ENCODE measurements at regions not wholly inside any gene's neighbourhood (a gene's known extent, or its start where the extent isn't known, plus 50 kb on each side); places are given as distances from the start of the nearest gene placed in this dataset.

GRCh38 chr5:56359809-56360685 is 126.9 kb upstream of the ANKRD55 start:
- no peaks in the 10 kb centered on the region for H3K36me3 Mint-ChIP-seq (ENCODE audit: unreplicated experiment)
- H3K27ac Mint-ChIP-seq (ENCODE audit: unreplicated experiment), result no peak overlapping the region
- H3K4me3 Mint-ChIP-seq (ENCODE audit: unreplicated experiment), result no peak overlapping the region
- no peak for DNase-seq
- no peaks in the 10 kb centered on the region for H3K9me3 Mint-ChIP-seq (ENCODE audit: unreplicated experiment)
- TF ChIP-seq CTCF (IDR thresholded peaks at IDR 0.05; ENCODE audit: partially characterized antibody, unreplicated experiment), result no peak
- no peaks in the 10 kb centered on the region for H3K27me3 Mint-ChIP-seq (ENCODE audit: unreplicated experiment)
- H3K4me1 Mint-ChIP-seq (ENCODE audit: low read depth, unreplicated experiment), result no peaks in the 10 kb centered on the region

- DNase-seq, result no peak
Measured at GRCh38 chr5:56358703-56359681, 125.9 kb upstream of the ANKRD55 start.

GRCh38 chr5:56358046-56358445 is 124.9 kb upstream of the ANKRD55 start:
- Mint-ChIP-seq H3K27me3 (ENCODE audit: unreplicated experiment) (no peaks in the 10 kb centered on the region), H3K36me3 (ENCODE audit: unreplicated experiment) (no peaks in the 10 kb centered on the region), H3K4me3 (ENCODE audit: unreplicated experiment) (no peak overlapping the region), H3K27ac (ENCODE audit: unreplicated experiment) (no peak overlapping the region), H3K9me3 (ENCODE audit: unreplicated experiment) (no peaks in the 10 kb centered on the region), H3K4me1 (ENCODE audit: low read depth, unreplicated experiment) (no peaks in the 10 kb centered on the region)
- no peak for DNase-seq
- TF ChIP-seq CTCF (IDR thresholded peaks at IDR 0.05; ENCODE audit: partially characterized antibody, unreplicated experiment), result no peak

More at GRCh38 chr5:56358703-56359681, 125.9 kb upstream of the ANKRD55 start:
- TF ChIP-seq CTCF (IDR thresholded peaks at IDR 0.05; ENCODE audit: partially characterized antibody, unreplicated experiment), result no peak
- no peaks in the 10 kb centered on the region for H3K9me3 Mint-ChIP-seq (ENCODE audit: unreplicated experiment)
- no peaks in the 10 kb centered on the region for H3K27me3 Mint-ChIP-seq (ENCODE audit: unreplicated experiment)
- H3K27ac Mint-ChIP-seq (ENCODE audit: unreplicated experiment), result no peak overlapping the region
- no peaks in the 10 kb centered on the region for H3K4me1 Mint-ChIP-seq (ENCODE audit: low read depth, unreplicated experiment)
- H3K36me3 Mint-ChIP-seq (ENCODE audit: unreplicated experiment), result no peaks in the 10 kb centered on the region
- H3K4me3 Mint-ChIP-seq (ENCODE audit: unreplicated experiment), result no peak overlapping the region

- no peak for TF ChIP-seq CTCF (IDR thresholded peaks at IDR 0.05; ENCODE audit: partially characterized antibody, unreplicated experiment)
- Mint-ChIP-seq H3K9me3 (ENCODE audit: unreplicated experiment) (no peaks in the 10 kb centered on the region), H3K4me1 (ENCODE audit: low read depth, unreplicated experiment) (no peaks in the 10 kb centered on the region), H3K27ac (ENCODE audit: unreplicated experiment) (no peak overlapping the region), H3K4me3 (ENCODE audit: unreplicated experiment) (no peak overlapping the region), H3K27me3 (ENCODE audit: unreplicated experiment) (no peaks in the 10 kb centered on the region), H3K36me3 (ENCODE audit: unreplicated experiment) (no peaks in the 10 kb centered on the region)
- DNase-seq, result no peak
Measured at GRCh38 chr5:56357426-56357825, 124.3 kb upstream of the ANKRD55 start.

Measured in glutamatergic neuron (in vitro differentiated cells).